Upper lobe of right lung (tissue), 1 donor: ENCODE measurements at regions not wholly inside any gene's neighbourhood (a gene's known extent, or its start where the extent isn't known, plus 50 kb on each side); places are given as distances from the start of the nearest gene placed in this dataset.

Experiments used
- ATAC-seq: fragments of 200-7000 bp; cut with Tn5 transposase; one replicate; pipeline ENCODE4 v1.9.1; 2020; ENCODE audit warnings: mild to moderate bottlenecking, moderate library complexity
- DNase-seq: peaks from one replicate; pipeline ENCODE4 v3.0.0-alpha.2; 2020
- H3K27ac ChIP-seq: fragments of 200-600 bp; one replicate; pipeline ENCODE4 v1.8.0; 2022
- H3K27me3 ChIP-seq: fragments of 200-600 bp; one replicate; pipeline ENCODE4 v1.8.0; 2022; ENCODE audit warnings: mild to moderate bottlenecking
- H3K36me3 ChIP-seq: fragments of 200-600 bp; one replicate; pipeline ENCODE4 v1.8.0; 2022
- H3K4me1 ChIP-seq: fragments of 200-600 bp; one replicate; pipeline ENCODE4 v1.8.0; 2022
- H3K4me3 ChIP-seq: fragments of 200-600 bp; one replicate; pipeline ENCODE4 v1.8.0; 2022; ENCODE audit warnings: mild to moderate bottlenecking
- H3K9me3 ChIP-seq: fragments of 200-600 bp; one replicate; pipeline ENCODE4 v1.8.0; 2022
- intact Hi-C: fragments of 100-400 bp; cut with DNase I; formaldehyde crosslinking; loops from one replicate; pipeline ENCODE4 v1.11.0; 2022
- TF ChIP-seq, protein P1 (sequence below): fragments of 200-600 bp; IDR thresholded peaks from one replicate; pipeline ENCODE4 v1.8.0; 2022; ENCODE audit warnings: antibody characterized with exemption
- donor health status: DM: no; HTN: yes; CAD: no; lungs with severe emphysema.

DNA sequence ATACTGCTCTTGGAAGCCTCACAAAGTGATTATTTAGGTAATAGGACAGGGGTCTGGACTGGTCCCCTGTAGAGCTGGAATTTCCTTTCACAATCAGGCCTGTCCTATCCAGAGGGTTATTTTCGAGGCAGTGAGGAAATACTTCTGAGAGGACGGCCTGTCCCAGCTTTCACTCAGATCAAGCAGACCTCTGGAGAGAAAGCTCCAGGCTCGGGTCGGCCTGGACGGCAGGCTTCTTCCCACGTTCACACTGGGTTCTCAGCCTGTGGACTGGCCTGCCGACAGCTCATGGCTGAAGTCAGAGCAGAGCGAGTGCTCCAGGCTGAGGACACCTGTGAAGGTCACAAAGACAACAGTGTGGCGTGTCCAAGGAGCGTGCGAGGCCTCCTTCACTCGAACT, 405.3 kb downstream of the VPS13C start:
- H3K27me3 ChIP-seq, result peaks cover 5% of the 10 kb centered on the region
- DNase-seq (no peak), ATAC-seq (peak; percentile 13)
- H3K27ac ChIP-seq, result no peak overlapping the region
- no peaks in the 10 kb centered on the region for H3K36me3 ChIP-seq
- intact Hi-C loops, result no loop called here
- no peaks in the 10 kb centered on the region for H3K4me1 ChIP-seq
- H3K9me3 ChIP-seq, result no peaks in the 10 kb centered on the region
- TF ChIP-seq, protein P1, sequence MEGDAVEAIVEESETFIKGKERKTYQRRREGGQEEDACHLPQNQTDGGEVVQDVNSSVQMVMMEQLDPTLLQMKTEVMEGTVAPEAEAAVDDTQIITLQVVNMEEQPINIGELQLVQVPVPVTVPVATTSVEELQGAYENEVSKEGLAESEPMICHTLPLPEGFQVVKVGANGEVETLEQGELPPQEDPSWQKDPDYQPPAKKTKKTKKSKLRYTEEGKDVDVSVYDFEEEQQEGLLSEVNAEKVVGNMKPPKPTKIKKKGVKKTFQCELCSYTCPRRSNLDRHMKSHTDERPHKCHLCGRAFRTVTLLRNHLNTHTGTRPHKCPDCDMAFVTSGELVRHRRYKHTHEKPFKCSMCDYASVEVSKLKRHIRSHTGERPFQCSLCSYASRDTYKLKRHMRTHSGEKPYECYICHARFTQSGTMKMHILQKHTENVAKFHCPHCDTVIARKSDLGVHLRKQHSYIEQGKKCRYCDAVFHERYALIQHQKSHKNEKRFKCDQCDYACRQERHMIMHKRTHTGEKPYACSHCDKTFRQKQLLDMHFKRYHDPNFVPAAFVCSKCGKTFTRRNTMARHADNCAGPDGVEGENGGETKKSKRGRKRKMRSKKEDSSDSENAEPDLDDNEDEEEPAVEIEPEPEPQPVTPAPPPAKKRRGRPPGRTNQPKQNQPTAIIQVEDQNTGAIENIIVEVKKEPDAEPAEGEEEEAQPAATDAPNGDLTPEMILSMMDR, result no peak
- H3K4me3 ChIP-seq, result no peak overlapping the region

DNA sequence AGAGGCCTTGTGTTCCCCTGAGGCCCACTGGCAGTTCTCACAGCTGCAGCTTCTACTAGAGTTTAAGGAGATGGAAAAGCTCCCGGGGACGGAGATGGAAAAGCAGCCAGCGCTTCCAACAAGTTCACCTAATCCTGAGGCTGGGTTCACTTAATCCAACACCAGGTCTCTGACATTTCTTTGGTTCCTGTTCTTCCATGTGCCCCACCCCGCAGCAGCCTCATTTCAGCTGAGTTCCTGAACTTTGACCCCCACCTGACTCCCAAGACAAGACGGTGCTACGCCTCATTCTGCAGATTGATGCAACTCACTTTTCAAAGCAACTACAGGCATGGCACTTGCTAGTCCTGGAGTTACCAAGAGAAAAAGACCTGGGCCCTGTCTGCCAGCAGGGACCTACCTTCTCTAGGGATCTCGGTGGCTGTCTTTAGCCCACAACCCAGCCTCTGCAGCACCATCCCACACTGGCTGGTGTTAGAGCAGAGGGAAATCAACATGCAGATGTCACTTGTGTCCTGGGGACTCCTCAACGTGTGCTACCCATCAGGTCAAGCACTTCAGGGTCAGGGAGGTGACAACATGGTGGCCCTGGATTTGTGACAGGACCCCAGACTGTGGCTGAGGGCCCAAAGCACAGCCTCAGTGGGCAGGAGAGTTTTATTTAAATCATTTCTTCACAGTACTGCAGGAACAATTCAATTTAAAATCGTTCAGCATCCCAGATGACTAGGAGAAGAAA, 406.1 kb downstream of the VPS13C start:
- no peak for ATAC-seq
- TF ChIP-seq, protein P1, result no peak
- H3K4me3 ChIP-seq, result no peak overlapping the region
- H3K9me3 ChIP-seq, result no peaks in the 10 kb centered on the region
- intact Hi-C loops, result no loop called here
- H3K27me3 ChIP-seq, result peaks cover 8% of the 10 kb centered on the region
- no peak for DNase-seq
- H3K4me1 ChIP-seq, result no peaks in the 10 kb centered on the region
- H3K36me3 ChIP-seq, result no peaks in the 10 kb centered on the region
- no peak overlapping the region for H3K27ac ChIP-seq

DNA sequence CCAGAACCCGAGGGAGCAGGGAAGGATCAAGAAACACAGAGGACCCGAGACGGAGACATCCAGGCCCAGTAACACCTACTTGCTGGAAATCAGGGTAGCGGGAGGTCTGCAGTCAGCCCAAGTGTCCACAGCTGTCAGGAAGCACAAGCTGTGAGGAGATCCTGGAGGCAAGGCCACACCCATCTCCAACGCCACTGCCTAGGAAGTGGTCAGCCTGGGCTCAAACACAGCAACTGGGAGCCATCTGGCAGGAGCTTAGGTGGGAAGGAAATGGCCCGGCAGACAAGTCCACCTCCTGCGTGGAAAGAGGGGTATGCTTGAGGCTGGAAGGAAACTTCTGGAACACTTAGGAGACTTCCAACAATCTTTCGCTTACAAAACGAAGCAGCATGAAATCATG, 407.1 kb downstream of the VPS13C start:
- no peak overlapping the region for H3K4me3 ChIP-seq
- intact Hi-C loops, result no loop called here
- TF ChIP-seq, protein P1, result no peak
- DNase-seq, result no peak
- no peaks in the 10 kb centered on the region for H3K36me3 ChIP-seq
- peaks cover 8% of the 10 kb centered on the region for H3K27me3 ChIP-seq
- no peaks in the 10 kb centered on the region for H3K4me1 ChIP-seq
- ATAC-seq, result peak; percentile 41
- no peak overlapping the region for H3K27ac ChIP-seq
- no peaks in the 10 kb centered on the region for H3K9me3 ChIP-seq

DNA sequence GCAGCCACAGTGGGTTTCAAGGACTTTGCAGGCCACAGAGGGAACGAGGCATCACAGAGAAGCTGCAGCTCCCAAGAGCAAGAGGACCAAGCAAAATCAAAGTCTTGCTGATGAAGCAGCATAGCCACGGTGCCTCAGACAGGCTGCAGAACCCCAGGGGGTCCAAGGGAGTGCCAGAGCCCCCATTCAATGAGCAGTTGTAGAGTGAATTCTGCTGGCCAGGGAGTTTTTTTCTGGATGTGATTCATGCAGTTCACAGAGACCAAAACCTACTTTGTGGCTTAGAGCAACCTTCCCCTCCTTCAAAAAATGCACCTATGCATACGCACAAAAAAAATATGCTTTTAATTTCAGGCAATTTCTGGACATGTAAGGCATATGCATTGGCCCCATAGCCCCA, 409.0 kb downstream of the VPS13C start:
- H3K36me3 ChIP-seq, result no peaks in the 10 kb centered on the region
- intact Hi-C loops, result no loop called here
- DNase-seq (no peak), ATAC-seq (no peak)
- peaks cover 8% of the 10 kb centered on the region for H3K27me3 ChIP-seq
- no peaks in the 10 kb centered on the region for H3K9me3 ChIP-seq
- no peaks in the 10 kb centered on the region for H3K4me1 ChIP-seq
- no peak overlapping the region for H3K4me3 ChIP-seq
- TF ChIP-seq, protein P1, result no peak
- no peak overlapping the region for H3K27ac ChIP-seq

DNA sequence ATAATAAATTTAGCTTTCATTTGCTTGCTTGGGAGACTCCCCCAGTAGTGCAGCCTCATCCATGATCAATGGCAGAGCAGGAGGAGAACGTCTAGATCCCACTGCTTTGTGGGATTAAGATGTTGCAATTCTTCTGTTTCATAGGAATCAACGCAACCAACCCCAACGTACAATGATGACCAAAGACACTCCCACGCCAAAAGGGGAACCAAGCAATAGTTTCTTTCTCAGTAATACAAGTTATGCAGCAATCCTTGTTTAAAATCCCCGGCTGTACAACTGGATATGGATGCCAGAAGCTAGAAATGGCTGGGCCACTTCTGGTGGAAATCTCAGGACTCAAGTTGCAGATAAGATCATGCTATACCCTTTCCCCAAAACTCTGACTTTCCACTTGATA, 411.2 kb downstream of the VPS13C start:
- TF ChIP-seq, protein P1, result no peak

DNA sequence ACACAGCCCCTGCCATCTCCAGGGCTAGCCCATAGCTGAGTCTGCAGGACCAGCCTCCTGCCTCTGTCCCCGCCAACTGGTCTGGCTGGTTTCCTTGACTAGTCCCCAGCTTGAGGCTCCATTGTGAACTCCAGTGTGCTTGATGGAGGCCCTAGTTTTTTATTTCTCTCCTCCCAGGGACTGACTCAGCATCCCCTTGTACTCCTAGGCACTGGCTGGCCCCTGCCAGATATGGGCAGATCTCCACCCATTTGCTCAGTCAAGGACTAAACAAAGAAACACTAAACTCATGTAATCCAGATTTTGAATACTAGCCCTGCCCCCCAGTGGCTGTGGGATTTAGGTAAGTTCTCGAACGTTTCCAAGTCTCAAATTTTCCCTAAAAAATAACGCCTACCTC, 415.4 kb upstream of the RORA start:
- H3K4me1 ChIP-seq, result no peaks in the 10 kb centered on the region
- intact Hi-C loops, result no loop called here
- TF ChIP-seq, protein P1, result no peak
- H3K9me3 ChIP-seq, result no peaks in the 10 kb centered on the region
- H3K4me3 ChIP-seq, result no peak overlapping the region
- H3K36me3 ChIP-seq, result no peaks in the 10 kb centered on the region
- no peaks in the 10 kb centered on the region for H3K27me3 ChIP-seq
- ATAC-seq (no peak), DNase-seq (no peak)
- no peak overlapping the region for H3K27ac ChIP-seq

More for the DNA sequence above, 411.2 kb downstream of the VPS13C start:
- no peak overlapping the region for H3K4me3 ChIP-seq
- H3K4me1 ChIP-seq, result no peaks in the 10 kb centered on the region
- no peak overlapping the region for H3K27ac ChIP-seq
- H3K9me3 ChIP-seq, result no peaks in the 10 kb centered on the region
- DNase-seq (no peak), ATAC-seq (no peak)
- peaks cover 8% of the 10 kb centered on the region for H3K27me3 ChIP-seq
- H3K36me3 ChIP-seq, result no peaks in the 10 kb centered on the region
- intact Hi-C loops, result no loop called here
